OCI-M1 (cell line): ENCODE measurements at regions not wholly inside any gene's neighbourhood (a gene's known extent, or its start where the extent isn't known, plus 50 kb on each side); places are given as distances from the start of the nearest gene placed in this dataset.

ENCODE experiments used
- DNase-seq: peaks from one replicate; lab custom pipeline; 2025; lab: John Stamatoyannopoulos, UW

GRCh38 chr22:48238284-48238915 lies 1476.0 kb downstream of the TBC1D22A start:
- DNase-seq, result no peak

DNA sequence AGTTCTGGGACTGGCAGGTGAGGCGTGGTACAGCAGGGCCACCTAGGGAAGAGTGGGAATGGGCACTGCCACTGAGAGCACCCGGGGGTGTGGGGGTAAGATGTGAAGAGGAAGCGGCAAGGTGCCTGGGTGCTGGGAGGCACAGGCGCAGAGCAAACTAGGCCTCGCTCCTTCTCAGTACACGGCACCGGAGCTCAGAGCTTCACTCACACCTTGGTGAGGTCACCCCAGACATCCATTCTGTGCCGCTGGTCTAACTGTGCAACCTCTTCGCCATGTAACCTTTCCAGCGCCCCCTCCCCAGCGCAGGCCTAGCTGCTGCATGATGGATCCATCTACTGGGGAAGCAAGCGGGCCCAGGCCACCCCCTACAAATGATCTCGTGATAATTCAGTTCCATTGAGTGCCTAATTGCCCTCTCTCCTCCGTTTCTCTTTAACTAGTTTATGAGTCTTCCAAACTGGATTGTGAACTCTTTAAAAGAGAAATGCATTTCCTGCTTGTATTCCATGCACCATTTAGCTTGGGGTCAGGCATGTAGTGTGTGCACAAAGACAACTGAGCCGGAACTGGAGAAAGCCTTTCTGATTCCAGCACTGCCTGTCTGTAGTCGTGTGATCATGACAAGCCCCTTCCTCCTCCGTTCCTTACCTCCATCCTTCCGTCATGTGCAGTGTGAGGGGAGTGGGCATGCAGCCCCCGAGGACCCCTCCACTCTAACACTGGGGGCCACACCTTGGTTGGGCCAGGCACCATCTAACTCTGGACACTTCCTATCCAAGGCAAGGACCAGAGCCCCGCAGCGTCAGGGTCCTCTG lies 1475.2 kb downstream of the TBC1D22A start:
- DNase-seq, result no peak

DNA sequence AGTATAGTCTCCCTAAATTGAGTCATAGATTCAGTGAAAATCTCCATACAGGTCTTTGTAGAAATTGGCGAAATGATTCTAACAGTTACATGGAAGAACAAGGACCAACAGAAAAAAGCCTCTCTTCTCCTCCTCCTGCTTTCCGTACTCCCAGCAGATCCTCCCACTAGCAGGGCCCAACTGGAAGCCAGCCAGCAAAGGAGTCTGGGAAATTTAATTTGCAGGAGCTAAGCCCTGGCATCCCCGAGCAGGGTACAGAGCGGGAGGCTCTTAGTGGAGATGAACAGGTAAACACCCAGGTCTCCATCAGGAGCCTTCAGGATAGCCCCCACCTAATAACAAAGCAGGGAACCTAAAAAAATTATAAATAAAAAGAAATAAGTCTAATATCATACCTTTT lies 1473.8 kb downstream of the TBC1D22A start:
- DNase-seq, result no peak

DNA sequence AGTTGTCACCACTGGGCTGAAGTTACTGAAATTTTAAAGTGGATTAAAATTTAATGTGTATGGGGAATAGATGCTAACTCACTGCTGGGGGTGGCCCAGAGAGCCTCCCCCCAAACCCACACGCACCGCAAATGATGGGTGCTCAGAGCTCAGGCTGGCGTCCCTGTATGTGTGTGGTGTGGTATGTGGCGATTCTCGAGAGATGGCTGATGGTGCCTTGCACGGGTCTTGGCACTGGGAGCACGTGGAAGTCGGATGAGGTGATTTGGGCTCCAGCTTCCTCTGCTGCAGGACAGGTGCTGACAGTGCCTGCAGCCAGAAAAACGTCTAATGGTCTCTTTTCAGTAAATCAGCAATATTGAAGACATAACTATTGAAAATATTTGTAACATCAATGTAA lies 1473.3 kb downstream of the TBC1D22A start:
- DNase-seq, result no peak

- no peak for DNase-seq
Measured at GRCh38 chr22:48234011-48234410, 1471.6 kb downstream of the TBC1D22A start.

GRCh38 chr22:48233586-48233985 lies 1471.1 kb downstream of the TBC1D22A start:
- no peak for DNase-seq

GRCh38 chr22:48228468-48228867 lies 1466.0 kb downstream of the TBC1D22A start:
- DNase-seq, result no peak

- DNase-seq, result no peak
Measured at GRCh38 chr22:48227341-48228018, 1465.0 kb downstream of the TBC1D22A start.

- DNase-seq, result no peak
Measured at GRCh38 chr22:48226026-48227013, 1463.9 kb downstream of the TBC1D22A start.

DNA sequence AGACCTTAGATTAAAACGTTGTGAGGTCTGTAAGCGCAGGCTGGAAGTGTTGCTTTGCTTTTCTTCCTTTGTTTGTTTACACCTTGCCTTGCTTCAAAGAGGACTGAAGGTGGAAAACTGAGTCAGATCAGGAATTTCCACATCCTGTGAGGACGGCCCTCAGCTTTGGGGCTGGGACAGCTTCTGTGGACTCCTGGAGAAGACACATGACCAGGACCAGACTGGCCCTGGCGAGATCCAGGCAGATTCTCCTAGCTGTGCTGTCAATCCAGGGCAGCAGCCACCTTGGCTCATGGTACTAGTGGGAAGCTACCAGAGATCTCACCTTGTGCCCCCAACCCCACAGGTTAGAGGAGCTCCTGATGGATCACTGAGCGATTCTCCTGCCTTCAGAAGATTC lies 1461.9 kb downstream of the TBC1D22A start:
- no peak for DNase-seq

GRCh38 chr22:48223488-48224190 lies 1461.2 kb downstream of the TBC1D22A start:
- DNase-seq, result no peak

GRCh38 chr22:48222742-48223487 lies 1460.5 kb downstream of the TBC1D22A start:
- DNase-seq, result no peak

DNA sequence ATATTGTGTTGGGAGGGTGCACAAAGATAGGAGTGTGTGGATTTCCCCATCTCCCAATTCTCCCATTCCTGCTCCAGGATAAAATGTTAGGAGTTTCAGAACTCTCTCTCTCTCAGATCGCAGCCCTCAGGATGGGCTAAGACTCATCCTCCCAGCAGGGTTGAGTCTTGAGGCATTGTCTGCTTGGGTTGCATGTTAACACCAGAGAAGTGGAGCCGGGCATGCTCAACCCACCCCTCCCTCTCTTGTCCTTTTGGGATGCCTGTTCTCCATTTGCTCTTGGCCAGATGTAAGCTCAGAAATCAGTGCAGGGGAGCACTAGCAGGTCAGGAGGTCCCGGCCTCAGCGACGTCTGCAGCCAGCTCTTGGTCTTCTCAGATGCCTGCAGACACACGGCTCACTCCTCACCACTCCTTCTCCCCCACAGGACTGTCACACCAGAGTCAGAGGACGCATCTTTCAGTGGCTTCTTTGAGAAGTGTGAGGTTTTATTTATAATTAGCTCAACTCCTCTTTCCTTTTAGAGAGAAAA lies 1456.5 kb downstream of the TBC1D22A start:
- no peak for DNase-seq

- no peak for DNase-seq
Measured at GRCh38 chr22:48217596-48217995, 1455.1 kb downstream of the TBC1D22A start.

DNA sequence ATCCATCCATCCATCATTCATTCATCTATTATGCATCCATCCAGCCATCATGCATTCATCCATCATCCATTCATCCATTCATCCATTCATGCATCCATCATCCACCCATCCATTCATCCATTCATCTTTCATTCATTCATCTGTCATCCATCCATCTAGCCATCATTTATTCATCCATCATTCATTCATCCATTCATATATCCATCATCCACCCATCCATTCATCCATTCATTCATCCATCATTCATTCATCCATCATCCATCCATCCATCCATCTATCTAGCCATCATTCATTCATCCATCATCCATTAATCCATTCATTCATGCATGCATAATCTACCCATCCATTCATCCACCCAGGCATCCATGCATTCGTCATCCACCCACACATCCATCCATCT lies 1450.3 kb downstream of the TBC1D22A start:
- no peak for DNase-seq

GRCh38 chr22:48210812-48211211 lies 1448.4 kb downstream of the TBC1D22A start:
- no peak for DNase-seq

DNA sequence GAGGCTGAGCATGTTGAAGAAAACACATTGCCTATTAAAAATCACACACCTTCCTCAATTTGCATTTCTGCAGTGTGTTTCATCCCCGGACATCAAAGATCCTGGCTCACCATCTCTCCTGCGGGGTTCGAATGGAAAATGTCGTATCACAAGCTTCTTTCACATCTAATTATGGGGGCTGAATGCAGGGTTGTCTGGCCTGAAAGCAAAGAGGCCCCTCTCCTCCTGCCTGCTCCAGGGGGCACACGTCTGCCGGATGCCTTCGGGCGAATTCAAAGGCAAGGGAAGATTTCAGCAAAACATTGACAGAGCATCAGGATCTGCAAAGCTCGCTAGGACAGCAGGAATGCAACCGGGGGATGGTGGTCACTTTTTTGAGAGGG lies 1447.7 kb downstream of the TBC1D22A start:
- no peak for DNase-seq

- DNase-seq, result no peak
Measured at GRCh38 chr22:48209473-48210197, 1447.2 kb downstream of the TBC1D22A start.

GRCh38 chr22:48208894-48209293 lies 1446.4 kb downstream of the TBC1D22A start:
- no peak for DNase-seq
